ENCODE measurements at regions not wholly inside any gene's neighbourhood (a gene's known extent, or its start where the extent isn't known, plus 50 kb on each side); places are given as distances from the start of the nearest gene placed in this dataset.

- TF ChIP-seq, protein P1, sequence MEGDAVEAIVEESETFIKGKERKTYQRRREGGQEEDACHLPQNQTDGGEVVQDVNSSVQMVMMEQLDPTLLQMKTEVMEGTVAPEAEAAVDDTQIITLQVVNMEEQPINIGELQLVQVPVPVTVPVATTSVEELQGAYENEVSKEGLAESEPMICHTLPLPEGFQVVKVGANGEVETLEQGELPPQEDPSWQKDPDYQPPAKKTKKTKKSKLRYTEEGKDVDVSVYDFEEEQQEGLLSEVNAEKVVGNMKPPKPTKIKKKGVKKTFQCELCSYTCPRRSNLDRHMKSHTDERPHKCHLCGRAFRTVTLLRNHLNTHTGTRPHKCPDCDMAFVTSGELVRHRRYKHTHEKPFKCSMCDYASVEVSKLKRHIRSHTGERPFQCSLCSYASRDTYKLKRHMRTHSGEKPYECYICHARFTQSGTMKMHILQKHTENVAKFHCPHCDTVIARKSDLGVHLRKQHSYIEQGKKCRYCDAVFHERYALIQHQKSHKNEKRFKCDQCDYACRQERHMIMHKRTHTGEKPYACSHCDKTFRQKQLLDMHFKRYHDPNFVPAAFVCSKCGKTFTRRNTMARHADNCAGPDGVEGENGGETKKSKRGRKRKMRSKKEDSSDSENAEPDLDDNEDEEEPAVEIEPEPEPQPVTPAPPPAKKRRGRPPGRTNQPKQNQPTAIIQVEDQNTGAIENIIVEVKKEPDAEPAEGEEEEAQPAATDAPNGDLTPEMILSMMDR (IDR thresholded peaks at IDR 0.05) = no peak
- TF ChIP-seq POLR2A (IDR thresholded peaks at IDR 0.05) = no peak
These were observed 316.8 kb downstream of the BRINP1 start for GRCh38 chr9:119052339-119053030.
